ENCODE measurements at regions not wholly inside any gene's neighbourhood (a gene's known extent, or its start where the extent isn't known, plus 50 kb on each side); places are given as distances from the start of the nearest gene placed in this dataset.

DNA sequence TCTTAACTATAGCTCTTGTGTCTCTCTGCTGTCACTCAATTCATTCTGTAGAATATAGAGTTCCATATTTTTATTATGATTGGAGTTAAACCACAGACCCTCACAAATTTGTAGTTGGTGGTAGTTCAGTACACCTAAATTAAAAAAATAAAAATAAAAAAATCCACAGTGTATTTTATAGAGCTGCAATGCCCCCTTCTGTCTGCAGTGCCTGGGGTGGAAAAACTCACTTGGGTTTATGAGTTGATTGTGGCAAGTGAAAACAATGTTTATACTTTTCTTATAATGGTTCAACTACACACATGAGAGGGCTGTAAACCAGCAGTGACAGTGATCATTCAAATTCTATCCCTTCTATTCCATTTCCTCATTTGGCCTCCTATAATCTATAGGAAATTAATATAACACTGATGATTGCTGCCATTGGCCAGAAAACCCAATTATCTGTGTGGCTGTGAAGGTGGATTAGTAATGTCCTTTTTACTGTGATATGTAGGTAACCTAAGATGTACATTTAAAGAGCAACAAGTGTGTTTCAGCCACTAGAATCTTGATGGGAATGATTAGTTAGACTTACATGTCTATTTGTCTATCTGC, 166.9 kb upstream of the LRIG3 start:
- Histone ChIP-seq H3K4me3 (ENCODE audit: low read depth, low read length) (no peak overlapping the region), H3K9me3 (no peaks in the 10 kb centered on the region), H3K4me1 (no peaks in the 10 kb centered on the region), H3K36me3 (ENCODE audit: control insufficient read depth, insufficient read depth, low read length) (no peaks in the 10 kb centered on the region), H3K27me3 (replicated peaks; ENCODE audit: control insufficient read depth, insufficient read depth, low read length) (no peaks in the 10 kb centered on the region)
- H3K9me3 Mint-ChIP-seq (ENCODE audit: unreplicated experiment), result no peaks in the 10 kb centered on the region
- H3K27ac Mint-ChIP-seq (ENCODE audit: unreplicated experiment), result no peak overlapping the region
- intact Hi-C loops (cut with micrococcal nuclease; ENCODE audit: unreplicated experiment), result loop anchor here (1.0 to 10.0 kb wide), 3 partner anchors 272 to 741 kb away; no protein-coding TSS in a partner anchor
- DNase-seq, result no peak
- H3K36me3 Mint-ChIP-seq (ENCODE audit: insufficient read depth, unreplicated experiment), result no peaks in the 10 kb centered on the region
- POLR2A ChIA-PET, result no interaction called here
- TF ChIP-seq, protein P1, sequence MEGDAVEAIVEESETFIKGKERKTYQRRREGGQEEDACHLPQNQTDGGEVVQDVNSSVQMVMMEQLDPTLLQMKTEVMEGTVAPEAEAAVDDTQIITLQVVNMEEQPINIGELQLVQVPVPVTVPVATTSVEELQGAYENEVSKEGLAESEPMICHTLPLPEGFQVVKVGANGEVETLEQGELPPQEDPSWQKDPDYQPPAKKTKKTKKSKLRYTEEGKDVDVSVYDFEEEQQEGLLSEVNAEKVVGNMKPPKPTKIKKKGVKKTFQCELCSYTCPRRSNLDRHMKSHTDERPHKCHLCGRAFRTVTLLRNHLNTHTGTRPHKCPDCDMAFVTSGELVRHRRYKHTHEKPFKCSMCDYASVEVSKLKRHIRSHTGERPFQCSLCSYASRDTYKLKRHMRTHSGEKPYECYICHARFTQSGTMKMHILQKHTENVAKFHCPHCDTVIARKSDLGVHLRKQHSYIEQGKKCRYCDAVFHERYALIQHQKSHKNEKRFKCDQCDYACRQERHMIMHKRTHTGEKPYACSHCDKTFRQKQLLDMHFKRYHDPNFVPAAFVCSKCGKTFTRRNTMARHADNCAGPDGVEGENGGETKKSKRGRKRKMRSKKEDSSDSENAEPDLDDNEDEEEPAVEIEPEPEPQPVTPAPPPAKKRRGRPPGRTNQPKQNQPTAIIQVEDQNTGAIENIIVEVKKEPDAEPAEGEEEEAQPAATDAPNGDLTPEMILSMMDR (IDR thresholded peaks at IDR 0.05; ENCODE audit: insufficient read depth in 1 of 2, low read depth in 1 of 2, low read length in 1 of 2, severe bottlenecking in 1 of 2, unreplicated experiment in 1 of 2), result peak in 1 of 2 experiments; percentile 14
- H3K27me3 Mint-ChIP-seq (ENCODE audit: insufficient read depth, unreplicated experiment), result no peaks in the 10 kb centered on the region
- H3K4me3 Mint-ChIP-seq (ENCODE audit: unreplicated experiment), result no peak overlapping the region
- no peaks in the 10 kb centered on the region for H3K4me1 Mint-ChIP-seq (ENCODE audit: low read depth, unreplicated experiment)
- no TSS peak for BruUV-seq (replicated peaks)
- CTCF ChIA-PET, result no interaction called here

DNA sequence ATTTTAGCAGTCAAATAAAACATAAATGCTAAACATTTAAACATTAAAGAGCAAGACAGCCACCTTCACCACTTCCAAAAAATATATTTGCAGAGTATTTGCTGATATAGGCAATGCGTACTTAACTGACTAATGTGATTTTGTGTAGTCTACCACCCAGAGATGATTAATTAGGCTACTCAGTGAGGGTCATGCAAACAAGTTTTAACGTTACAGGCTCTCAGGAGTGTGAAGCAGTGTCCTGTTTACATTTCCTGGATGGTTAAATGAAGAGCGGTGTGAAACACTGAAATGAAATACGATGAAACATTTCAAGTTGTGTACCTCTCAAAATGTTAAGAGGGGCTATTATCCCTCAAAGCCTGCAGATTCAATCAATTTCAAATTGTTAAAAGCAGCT, 165.8 kb upstream of the LRIG3 start:
- Mint-ChIP-seq H3K9me3 (ENCODE audit: unreplicated experiment) (no peaks in the 10 kb centered on the region), H3K36me3 (ENCODE audit: insufficient read depth, unreplicated experiment) (no peaks in the 10 kb centered on the region), H3K27ac (ENCODE audit: unreplicated experiment) (no peak overlapping the region), H3K27me3 (ENCODE audit: insufficient read depth, unreplicated experiment) (no peaks in the 10 kb centered on the region), H3K4me3 (ENCODE audit: unreplicated experiment) (no peak overlapping the region), H3K4me1 (ENCODE audit: low read depth, unreplicated experiment) (no peaks in the 10 kb centered on the region)
- Histone ChIP-seq H3K27me3 (replicated peaks; ENCODE audit: control insufficient read depth, insufficient read depth, low read length) (no peaks in the 10 kb centered on the region), H3K36me3 (ENCODE audit: control insufficient read depth, insufficient read depth, low read length) (no peaks in the 10 kb centered on the region), H3K4me3 (ENCODE audit: low read depth, low read length) (no peak overlapping the region), H3K4me1 (no peaks in the 10 kb centered on the region), H3K9me3 (no peaks in the 10 kb centered on the region)
- intact Hi-C loops (cut with micrococcal nuclease; ENCODE audit: unreplicated experiment), result loop anchor here (10.0 kb wide), 1 partner anchor 271 kb away; no protein-coding TSS in a partner anchor
- TF ChIP-seq, protein P1 (IDR thresholded peaks at IDR 0.05; ENCODE audit: insufficient read depth in 1 of 2, low read depth in 1 of 2, low read length in 1 of 2, severe bottlenecking in 1 of 2, unreplicated experiment in 1 of 2), result no peak
- CTCF ChIA-PET, result no interaction called here
- no peak for DNase-seq
- BruUV-seq (replicated peaks), result no TSS peak
- POLR2A ChIA-PET, result no interaction called here

DNA sequence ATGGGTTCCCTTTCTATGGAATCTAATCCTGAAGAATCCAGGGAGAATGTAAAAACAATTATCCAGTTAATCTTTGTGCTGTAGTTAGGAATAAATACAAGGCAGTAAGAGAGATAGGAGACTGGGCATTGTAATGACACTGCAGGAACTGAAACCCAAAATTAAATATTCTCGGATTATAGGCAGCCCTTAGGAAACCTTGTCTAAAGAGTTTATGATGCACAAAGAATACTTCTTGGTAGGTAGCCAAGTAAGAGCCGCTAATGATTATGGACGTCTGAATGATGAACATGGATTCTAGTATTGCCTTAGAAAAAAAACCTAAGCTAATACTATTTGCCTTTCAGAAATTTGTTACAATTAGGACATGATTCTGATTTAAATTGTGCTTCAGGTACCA, 165.4 kb upstream of the LRIG3 start:
- CTCF ChIA-PET, result no interaction called here
- BruUV-seq (replicated peaks), result no TSS peak
- H3K27me3 Mint-ChIP-seq (ENCODE audit: insufficient read depth, unreplicated experiment), result no peaks in the 10 kb centered on the region
- H3K36me3 Mint-ChIP-seq (ENCODE audit: insufficient read depth, unreplicated experiment), result no peaks in the 10 kb centered on the region
- Histone ChIP-seq H3K4me1 (no peaks in the 10 kb centered on the region), H3K4me3 (ENCODE audit: low read depth, low read length) (no peak overlapping the region), H3K36me3 (ENCODE audit: control insufficient read depth, insufficient read depth, low read length) (no peaks in the 10 kb centered on the region), H3K27me3 (replicated peaks; ENCODE audit: control insufficient read depth, insufficient read depth, low read length) (no peaks in the 10 kb centered on the region), H3K9me3 (no peaks in the 10 kb centered on the region)
- intact Hi-C loops (cut with micrococcal nuclease; ENCODE audit: unreplicated experiment), result loop anchor here (10.0 kb wide), 1 partner anchor 271 kb away; no protein-coding TSS in a partner anchor
- no peak overlapping the region for H3K4me3 Mint-ChIP-seq (ENCODE audit: unreplicated experiment)
- POLR2A ChIA-PET, result no interaction called here
- no peak for DNase-seq
- no peaks in the 10 kb centered on the region for H3K9me3 Mint-ChIP-seq (ENCODE audit: unreplicated experiment)
- TF ChIP-seq, protein P1 (IDR thresholded peaks at IDR 0.05; ENCODE audit: insufficient read depth in 1 of 2, low read depth in 1 of 2, low read length in 1 of 2, severe bottlenecking in 1 of 2, unreplicated experiment in 1 of 2), result no peak
- H3K4me1 Mint-ChIP-seq (ENCODE audit: low read depth, unreplicated experiment), result no peaks in the 10 kb centered on the region
- H3K27ac Mint-ChIP-seq (ENCODE audit: unreplicated experiment), result no peak overlapping the region

Data from Caco-2 (cell line).